ENCODE measurements at regions not wholly inside any gene's neighbourhood (a gene's known extent, or its start where the extent isn't known, plus 50 kb on each side); places are given as distances from the start of the nearest gene placed in this dataset.

GRCh38 chr1:38403667-38404066 is 357.1 kb upstream of the POU3F1 start:
- H3K27ac ChIP-seq (ENCODE audit: low read depth, low read length): no peak overlapping the region
- H3K27me3 ChIP-seq (ENCODE audit: control insufficient read depth, insufficient read depth, low read length): no peaks in the 10 kb centered on the region
- H3K9me3 ChIP-seq (ENCODE audit: control insufficient read depth, insufficient read depth, low read length): peaks cover 6% of the 10 kb centered on the region; the same call in 1 of the 2 replicates
- no peaks in the 10 kb centered on the region for H3K36me3 ChIP-seq (ENCODE audit: control insufficient read depth, insufficient read depth, low read length)
- no peaks in the 10 kb centered on the region for H3K4me1 ChIP-seq (ENCODE audit: control insufficient read depth, insufficient read depth, low read length)
- H3K9ac ChIP-seq (ENCODE audit: low read depth, low read length): no peak overlapping the region
- H3K4me3 ChIP-seq (ENCODE audit: low read depth, low read length): no peak overlapping the region

GRCh38 chr1:38402230-38402815 is 355.7 kb upstream of the POU3F1 start:
- no peaks in the 10 kb centered on the region for H3K27me3 ChIP-seq (ENCODE audit: control insufficient read depth, insufficient read depth, low read length)
- no peak overlapping the region for H3K9ac ChIP-seq (ENCODE audit: low read depth, low read length)
- no peak overlapping the region for H3K27ac ChIP-seq (ENCODE audit: low read depth, low read length)
- H3K4me3 ChIP-seq (ENCODE audit: low read depth, low read length): no peak overlapping the region
- H3K4me1 ChIP-seq (ENCODE audit: control insufficient read depth, insufficient read depth, low read length): no peaks in the 10 kb centered on the region
- peaks cover 6% of the 10 kb centered on the region; the same call in 1 of the 2 replicates for H3K9me3 ChIP-seq (ENCODE audit: control insufficient read depth, insufficient read depth, low read length)
- H3K36me3 ChIP-seq (ENCODE audit: control insufficient read depth, insufficient read depth, low read length): no peaks in the 10 kb centered on the region

GRCh38 chr1:38396606-38397005 is 350.0 kb upstream of the POU3F1 start:
- Histone ChIP-seq H3K4me3 (ENCODE audit: low read depth, low read length) (no peak overlapping the region), H3K27me3 (ENCODE audit: control insufficient read depth, insufficient read depth, low read length) (no peaks in the 10 kb centered on the region)

GRCh38 chr1:38394303-38394702 is 347.7 kb upstream of the POU3F1 start:
- Histone ChIP-seq H3K27me3 (ENCODE audit: control insufficient read depth, insufficient read depth, low read length) (no peaks in the 10 kb centered on the region), H3K9ac (ENCODE audit: low read depth, low read length) (no peak overlapping the region), H3K36me3 (ENCODE audit: control insufficient read depth, insufficient read depth, low read length) (no peaks in the 10 kb centered on the region), H3K27ac (ENCODE audit: low read depth, low read length) (no peak overlapping the region), H3K4me1 (ENCODE audit: control insufficient read depth, insufficient read depth, low read length) (peaks cover 13% of the 10 kb centered on the region), H3K4me3 (ENCODE audit: low read depth, low read length) (no peak overlapping the region), H3K9me3 (ENCODE audit: control insufficient read depth, insufficient read depth, low read length) (no peaks in the 10 kb centered on the region)

More at GRCh38 chr1:38396606-38397005, 350.0 kb upstream of the POU3F1 start:
- H3K9me3 ChIP-seq (ENCODE audit: control insufficient read depth, insufficient read depth, low read length): no peaks in the 10 kb centered on the region
- H3K4me1 ChIP-seq (ENCODE audit: control insufficient read depth, insufficient read depth, low read length): peaks cover 13% of the 10 kb centered on the region
- H3K9ac ChIP-seq (ENCODE audit: low read depth, low read length): no peak overlapping the region
- no peaks in the 10 kb centered on the region for H3K36me3 ChIP-seq (ENCODE audit: control insufficient read depth, insufficient read depth, low read length)
- H3K27ac ChIP-seq (ENCODE audit: low read depth, low read length): no peak overlapping the region

- Histone ChIP-seq H3K36me3 (ENCODE audit: control insufficient read depth, insufficient read depth, low read length) (no peaks in the 10 kb centered on the region), H3K27ac (ENCODE audit: low read depth, low read length) (peak overlapping the region; percentile 22), H3K4me1 (ENCODE audit: control insufficient read depth, insufficient read depth, low read length) (peaks cover 13% of the 10 kb centered on the region), H3K9ac (ENCODE audit: low read depth, low read length) (no peak overlapping the region), H3K27me3 (ENCODE audit: control insufficient read depth, insufficient read depth, low read length) (no peaks in the 10 kb centered on the region), H3K9me3 (ENCODE audit: control insufficient read depth, insufficient read depth, low read length) (no peaks in the 10 kb centered on the region), H3K4me3 (ENCODE audit: low read depth, low read length) (no peak overlapping the region)
These were observed 346.3 kb upstream of the POU3F1 start for GRCh38 chr1:38392861-38393260.

- H3K27ac ChIP-seq (ENCODE audit: low read depth, low read length): no peak overlapping the region
- H3K27me3 ChIP-seq (ENCODE audit: control insufficient read depth, insufficient read depth, low read length): no peaks in the 10 kb centered on the region
These were observed 334.7 kb upstream of the POU3F1 start for GRCh38 chr1:38381256-38381655.

GRCh38 chr1:38376577-38376976 is 330.0 kb upstream of the POU3F1 start:
- H3K9ac ChIP-seq (ENCODE audit: low read depth, low read length): no peak overlapping the region
- no peak overlapping the region for H3K4me3 ChIP-seq (ENCODE audit: low read depth, low read length)
- H3K4me1 ChIP-seq (ENCODE audit: control insufficient read depth, insufficient read depth, low read length): peaks cover 15% of the 10 kb centered on the region
- H3K27ac ChIP-seq (ENCODE audit: low read depth, low read length): peak overlapping the region; percentile 56
- peaks cover 22% of the 10 kb centered on the region for H3K9me3 ChIP-seq (ENCODE audit: control insufficient read depth, insufficient read depth, low read length)
- H3K27me3 ChIP-seq (ENCODE audit: control insufficient read depth, insufficient read depth, low read length): no peaks in the 10 kb centered on the region
- H3K36me3 ChIP-seq (ENCODE audit: control insufficient read depth, insufficient read depth, low read length): no peaks in the 10 kb centered on the region

More at GRCh38 chr1:38381256-38381655, 334.7 kb upstream of the POU3F1 start:
- Histone ChIP-seq H3K36me3 (ENCODE audit: control insufficient read depth, insufficient read depth, low read length) (no peaks in the 10 kb centered on the region), H3K9me3 (ENCODE audit: control insufficient read depth, insufficient read depth, low read length) (no peaks in the 10 kb centered on the region), H3K4me3 (ENCODE audit: low read depth, low read length) (no peak overlapping the region), H3K4me1 (ENCODE audit: control insufficient read depth, insufficient read depth, low read length) (peaks cover 21% of the 10 kb centered on the region), H3K9ac (ENCODE audit: low read depth, low read length) (no peak overlapping the region)

- Histone ChIP-seq H3K4me1 (ENCODE audit: control insufficient read depth, insufficient read depth, low read length) (peaks cover 20% of the 10 kb centered on the region), H3K27ac (ENCODE audit: low read depth, low read length) (no peak overlapping the region), H3K4me3 (ENCODE audit: low read depth, low read length) (no peak overlapping the region), H3K9me3 (ENCODE audit: control insufficient read depth, insufficient read depth, low read length) (peaks cover 22% of the 10 kb centered on the region), H3K36me3 (ENCODE audit: control insufficient read depth, insufficient read depth, low read length) (no peaks in the 10 kb centered on the region), H3K27me3 (ENCODE audit: control insufficient read depth, insufficient read depth, low read length) (no peaks in the 10 kb centered on the region), H3K9ac (ENCODE audit: low read depth, low read length) (no peak overlapping the region)
These were observed 328.4 kb upstream of the POU3F1 start for GRCh38 chr1:38375035-38375434.

GRCh38 chr1:38371505-38371844 is 324.9 kb upstream of the POU3F1 start:
- Histone ChIP-seq H3K9ac (ENCODE audit: low read depth, low read length) (no peak overlapping the region), H3K4me1 (ENCODE audit: control insufficient read depth, insufficient read depth, low read length) (peaks cover 18% of the 10 kb centered on the region), H3K4me3 (ENCODE audit: low read depth, low read length) (no peak overlapping the region), H3K36me3 (ENCODE audit: control insufficient read depth, insufficient read depth, low read length) (no peaks in the 10 kb centered on the region), H3K9me3 (ENCODE audit: control insufficient read depth, insufficient read depth, low read length) (peaks cover 22% of the 10 kb centered on the region), H3K27me3 (ENCODE audit: control insufficient read depth, insufficient read depth, low read length) (no peaks in the 10 kb centered on the region), H3K27ac (ENCODE audit: low read depth, low read length) (peak overlapping the region; percentile 57)

- no peaks in the 10 kb centered on the region for H3K36me3 ChIP-seq (ENCODE audit: control insufficient read depth, insufficient read depth, low read length)
- no peak overlapping the region; the same call in 1 of the 2 replicates for H3K4me3 ChIP-seq (ENCODE audit: low read depth, low read length)
- H3K9ac ChIP-seq (ENCODE audit: low read depth, low read length): no peak overlapping the region
- no peaks in the 10 kb centered on the region for H3K27me3 ChIP-seq (ENCODE audit: control insufficient read depth, insufficient read depth, low read length)
- peaks cover 21% of the 10 kb centered on the region for H3K9me3 ChIP-seq (ENCODE audit: control insufficient read depth, insufficient read depth, low read length)
- H3K27ac ChIP-seq (ENCODE audit: low read depth, low read length): peak overlapping the region; percentile 59
- peaks cover 18% of the 10 kb centered on the region for H3K4me1 ChIP-seq (ENCODE audit: control insufficient read depth, insufficient read depth, low read length)
These were observed 324.3 kb upstream of the POU3F1 start for GRCh38 chr1:38370716-38371504.

- H3K9me3 ChIP-seq (ENCODE audit: control insufficient read depth, insufficient read depth, low read length): no peaks in the 10 kb centered on the region
- H3K27ac ChIP-seq (ENCODE audit: low read depth, low read length): no peak overlapping the region
- no peak overlapping the region for H3K9ac ChIP-seq (ENCODE audit: low read depth, low read length)
- no peaks in the 10 kb centered on the region for H3K36me3 ChIP-seq (ENCODE audit: control insufficient read depth, insufficient read depth, low read length)
- no peak overlapping the region for H3K4me3 ChIP-seq (ENCODE audit: low read depth, low read length)
- H3K27me3 ChIP-seq (ENCODE audit: control insufficient read depth, insufficient read depth, low read length): no peaks in the 10 kb centered on the region
- peaks cover 30% of the 10 kb centered on the region for H3K4me1 ChIP-seq (ENCODE audit: control insufficient read depth, insufficient read depth, low read length)
These were observed 318.6 kb upstream of the POU3F1 start for GRCh38 chr1:38365242-38365641.

Measured in HUES48 (cell line).